ENCODE measurements at regions not wholly inside any gene's neighbourhood (a gene's known extent, or its start where the extent isn't known, plus 50 kb on each side); places are given as distances from the start of the nearest gene placed in this dataset.

- no peak for TF ChIP-seq CTCF (IDR thresholded peaks at IDR 0.05; ENCODE audit: insufficient read depth, low read length, poor library complexity, severe bottlenecking)
- no peak overlapping the region for H3K4me3 ChIP-seq (replicated peaks; ENCODE audit: low read depth, low read length)
- H3K27me3 ChIP-seq (replicated peaks; ENCODE audit: control insufficient read depth, insufficient read depth, low read length) = no peaks in the 10 kb centered on the region
- no peak for DNase-seq (ENCODE audit: extremely low read depth, insufficient read length)
- no peaks in the 10 kb centered on the region for H3K36me3 ChIP-seq (ENCODE audit: control insufficient read depth, insufficient read depth, low read length)
Measured at GRCh38 chr11:23509023-23509422, 648.7 kb upstream of the CCDC179 start.

GRCh38 chr11:23509821-23510220 is 649.5 kb upstream of the CCDC179 start:
- DNase-seq (ENCODE audit: extremely low read depth, insufficient read length) = no peak

GRCh38 chr11:23519194-23519593 is 658.9 kb upstream of the CCDC179 start:
- Histone ChIP-seq H3K27me3 (replicated peaks; ENCODE audit: control insufficient read depth, insufficient read depth, low read length) (no peaks in the 10 kb centered on the region), H3K36me3 (ENCODE audit: control insufficient read depth, insufficient read depth, low read length) (no peaks in the 10 kb centered on the region), H3K4me3 (replicated peaks; ENCODE audit: low read depth, low read length) (no peak overlapping the region)
- TF ChIP-seq CTCF (IDR thresholded peaks at IDR 0.05; ENCODE audit: insufficient read depth, low read length, poor library complexity, severe bottlenecking) = no peak
- no peak for DNase-seq (ENCODE audit: extremely low read depth, insufficient read length)

More at GRCh38 chr11:23509821-23510220, 649.5 kb upstream of the CCDC179 start:
- Histone ChIP-seq H3K27me3 (replicated peaks; ENCODE audit: control insufficient read depth, insufficient read depth, low read length) (no peaks in the 10 kb centered on the region), H3K4me3 (replicated peaks; ENCODE audit: low read depth, low read length) (no peak overlapping the region), H3K36me3 (ENCODE audit: control insufficient read depth, insufficient read depth, low read length) (no peaks in the 10 kb centered on the region)
- TF ChIP-seq CTCF (IDR thresholded peaks at IDR 0.05; ENCODE audit: insufficient read depth, low read length, poor library complexity, severe bottlenecking) = no peak

GRCh38 chr11:23520226-23520960 is 660.1 kb upstream of the CCDC179 start:
- no peak for DNase-seq (ENCODE audit: extremely low read depth, insufficient read length)
- H3K4me3 ChIP-seq (replicated peaks; ENCODE audit: low read depth, low read length) = no peak overlapping the region
- H3K36me3 ChIP-seq (ENCODE audit: control insufficient read depth, insufficient read depth, low read length) = no peaks in the 10 kb centered on the region
- H3K27me3 ChIP-seq (replicated peaks; ENCODE audit: control insufficient read depth, insufficient read depth, low read length) = no peaks in the 10 kb centered on the region
- no peak for TF ChIP-seq CTCF (IDR thresholded peaks at IDR 0.05; ENCODE audit: insufficient read depth, low read length, poor library complexity, severe bottlenecking)

GRCh38 chr11:23536907-23537306 is 676.6 kb upstream of the CCDC179 start:
- no peaks in the 10 kb centered on the region for H3K36me3 ChIP-seq (ENCODE audit: control insufficient read depth, insufficient read depth, low read length)
- H3K4me3 ChIP-seq (replicated peaks; ENCODE audit: low read depth, low read length) = no peak overlapping the region
- no peaks in the 10 kb centered on the region for H3K27me3 ChIP-seq (replicated peaks; ENCODE audit: control insufficient read depth, insufficient read depth, low read length)
- no peak for TF ChIP-seq CTCF (IDR thresholded peaks at IDR 0.05; ENCODE audit: insufficient read depth, low read length, poor library complexity, severe bottlenecking)
- DNase-seq (ENCODE audit: extremely low read depth, insufficient read length) = no peak

- no peaks in the 10 kb centered on the region for H3K36me3 ChIP-seq (ENCODE audit: control insufficient read depth, insufficient read depth, low read length)
- H3K4me3 ChIP-seq (replicated peaks; ENCODE audit: low read depth, low read length) = no peak overlapping the region
- TF ChIP-seq CTCF (IDR thresholded peaks at IDR 0.05; ENCODE audit: insufficient read depth, low read length, poor library complexity, severe bottlenecking) = no peak
- DNase-seq (ENCODE audit: extremely low read depth, insufficient read length) = no peak
- no peaks in the 10 kb centered on the region for H3K27me3 ChIP-seq (replicated peaks; ENCODE audit: control insufficient read depth, insufficient read depth, low read length)
Measured at GRCh38 chr11:23539556-23539955, 679.3 kb upstream of the CCDC179 start.

All from GM06990 (cell line).